ENCODE measurements at regions not wholly inside any gene's neighbourhood (a gene's known extent, or its start where the extent isn't known, plus 50 kb on each side); places are given as distances from the start of the nearest gene placed in this dataset.

GRCh38 chr11:19509215-19509614 lies 203.4 kb upstream of the NAV2 start:
- TF ChIP-seq POLR2G (IDR thresholded peaks at IDR 0.05; ENCODE audit: low read depth, low read length): no peak
- TF ChIP-seq NFIC (IDR thresholded peaks at IDR 0.05): no peak
- no peak for TF ChIP-seq EGR1 (conservative IDR thresholded peaks at IDR 0.05)
- TF ChIP-seq, protein P1, sequence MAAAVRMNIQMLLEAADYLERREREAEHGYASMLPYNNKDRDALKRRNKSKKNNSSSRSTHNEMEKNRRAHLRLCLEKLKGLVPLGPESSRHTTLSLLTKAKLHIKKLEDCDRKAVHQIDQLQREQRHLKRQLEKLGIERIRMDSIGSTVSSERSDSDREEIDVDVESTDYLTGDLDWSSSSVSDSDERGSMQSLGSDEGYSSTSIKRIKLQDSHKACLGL (CRISPR knock-in tag; IDR thresholded peaks at IDR 0.05; ENCODE audit: borderline replicate concordance, poor library complexity, severe bottlenecking): no peak
- no peak for TF ChIP-seq ZNF280A (IDR thresholded peaks at IDR 0.05; ENCODE audit: low read depth, partially characterized antibody)
- no peak for TF ChIP-seq ZFP36 (IDR thresholded peaks at IDR 0.05; ENCODE audit: low read depth, low read length, partially characterized antibody)
- TF ChIP-seq BCL6 (CRISPR knock-in tag; IDR thresholded peaks at IDR 0.05): no peak
- TF ChIP-seq RCOR1 (IDR thresholded peaks at IDR 0.05; ENCODE audit: borderline replicate concordance in 1 of 2, low read depth in 2 of 2, low read length in 2 of 2): no peak
- no peak for TF ChIP-seq SRSF3 (IDR thresholded peaks at IDR 0.05; ENCODE audit: insufficient read depth, low read length)
